Hepatocyte (in vitro differentiated cells): ENCODE measurements at regions not wholly inside any gene's neighbourhood (a gene's known extent, or its start where the extent isn't known, plus 50 kb on each side); places are given as distances from the start of the nearest gene placed in this dataset.
A peak's percentile ranks its signal among the peaks of the same experiment; 100 is the strongest.

ENCODE experiments used
- DNase-seq: peaks from one replicate; pipeline ENCODE4 v3.0.0-alpha.2; 2016; ENCODE audit warnings: low spot score
- H2AFZ ChIP-seq: fragments of 200-600 bp; sonication (generic); 2 replicates; pipeline ENCODE4 v1.6.0; 2016; ENCODE audit warnings: antibody characterized with exemption, mild to moderate bottlenecking
- H3K27ac ChIP-seq: fragments of 200-600 bp; sonication (generic); 2 replicates; pipeline ENCODE4 v1.5.1; 2016; ENCODE audit warnings: mild to moderate bottlenecking
- H3K27me3 ChIP-seq: fragments of 200-600 bp; sonication (generic); 2 replicates; pipeline ENCODE4 v1.6.1; 2016
- H3K36me3 ChIP-seq: fragments of 200-600 bp; sonication (generic); replicated peaks from 2 replicates; pipeline ENCODE4 v1.5.1; 2016; ENCODE audit warnings: low read depth; ENCODE audit not compliant: insufficient read depth
- H3K4me1 ChIP-seq: fragments of 200-600 bp; sonication (generic); 2 replicates; pipeline ENCODE4 v1.5.1; 2016; ENCODE audit warnings: mild to moderate bottlenecking, moderate library complexity; ENCODE audit not compliant: insufficient read depth
- H3K4me2 ChIP-seq: fragments of 200-600 bp; sonication (generic); 2 replicates; pipeline ENCODE4 v1.6.0; 2016
- H3K4me3 ChIP-seq: fragments of 200-600 bp; sonication (generic); 2 replicates; pipeline ENCODE4 v1.5.1; 2016; ENCODE audit warnings: mild to moderate bottlenecking
- H3K79me2 ChIP-seq: fragments of 200-600 bp; sonication (generic); 2 replicates; pipeline ENCODE4 v1.6.0; 2017; ENCODE audit warnings: mild to moderate bottlenecking
- H3K9me2 ChIP-seq: fragments of 200-600 bp; sonication (generic); replicated peaks from 2 replicates; pipeline ENCODE4 v1.6.0; 2017; ENCODE audit warnings: mild to moderate bottlenecking; ENCODE audit not compliant: insufficient read depth
- H3K9me3 ChIP-seq: fragments of 200-600 bp; sonication (generic); 2 replicates; pipeline ENCODE4 v1.5.1; 2016; ENCODE audit warnings: low read depth, mild to moderate bottlenecking
- H4K20me1 ChIP-seq: fragments of 200-600 bp; sonication (generic); 2 replicates; pipeline ENCODE4 v1.6.0; 2016; ENCODE audit warnings: mild to moderate bottlenecking; ENCODE audit not compliant: insufficient read depth, poor library complexity, severe bottlenecking
- CTCF ChIP-seq: fragments of 200-600 bp; sonication (generic); IDR thresholded peaks from 2 replicates; pipeline ENCODE4 v1.5.1; 2016; ENCODE audit warnings: antibody characterized with exemption, mild to moderate bottlenecking; ENCODE audit not compliant: poor library complexity
- EZH2 ChIP-seq: fragments of 200-600 bp; sonication (generic); IDR thresholded peaks from 2 replicates; pipeline ENCODE4 v1.6.1; 2016; ENCODE audit warnings: antibody characterized with exemption, mild to moderate bottlenecking, borderline replicate concordance
- EZH2phosphoT487 ChIP-seq: fragments of 200-600 bp; sonication (generic); IDR thresholded peaks from one replicate; pipeline ENCODE4 v1.6.1; 2018; ENCODE audit warnings: antibody characterized with exemption, mild to moderate bottlenecking, low read depth, moderate library complexity; ENCODE audit not compliant: unreplicated experiment, severe bottlenecking
- WGBS: methylation state at CpG from one replicate; pipeline ENCODE4 v1.1.6; 2016; ENCODE audit warnings: low lambda C conversion rate; ENCODE audit errors: missing lambda C conversion rate; 5-methylcytosine and 5-hydroxymethylcytosine counted together

DNA sequence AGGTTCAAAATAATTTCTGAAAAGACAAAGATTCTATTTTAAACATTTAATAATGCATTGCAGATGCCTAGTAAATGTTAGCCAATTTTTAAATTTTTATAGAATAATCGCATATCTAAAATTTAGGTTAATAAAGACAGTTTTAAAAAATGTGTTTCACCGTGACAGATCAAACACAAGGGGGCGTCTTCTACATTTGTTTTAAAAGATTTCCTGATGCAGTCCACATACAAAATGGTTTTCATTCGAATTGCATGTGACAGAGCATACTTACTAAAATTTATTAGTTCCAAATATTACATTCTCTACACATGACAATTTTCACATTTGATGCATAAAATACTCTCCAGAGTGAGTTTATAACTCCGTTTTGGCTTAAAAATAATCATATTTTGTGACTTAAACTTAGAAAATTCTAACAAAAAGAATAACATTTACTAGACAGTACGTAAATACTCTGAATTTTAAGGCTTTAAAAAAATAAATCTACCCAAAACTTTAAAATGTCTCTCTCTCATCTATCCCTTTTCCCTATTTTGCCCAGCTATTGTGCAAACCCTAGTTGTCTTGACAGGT is 75.5 kb downstream of the ADAMTS1 start:
- Histone ChIP-seq H3K27me3 (no peaks in the 10 kb centered on the region), H3K79me2 (no peaks in the 10 kb centered on the region), H3K27ac (no peak overlapping the region), H4K20me1 (no peaks in the 10 kb centered on the region), H2AFZ (no peak overlapping the region), H3K9me3 (no peaks in the 10 kb centered on the region), H3K4me3 (no peak overlapping the region), H3K4me1 (no peaks in the 10 kb centered on the region), H3K36me3 (no peaks in the 10 kb centered on the region), H3K9me2 (no peaks in the 10 kb centered on the region), H3K4me2 (no peak overlapping the region)
- 36% methylated on average over 6 of the region's 6 CpGs for WGBS
- DNase-seq: peak; percentile 71
- TF ChIP-seq CTCF (peak; percentile 77), EZH2phosphoT487 (no peak)

DNA sequence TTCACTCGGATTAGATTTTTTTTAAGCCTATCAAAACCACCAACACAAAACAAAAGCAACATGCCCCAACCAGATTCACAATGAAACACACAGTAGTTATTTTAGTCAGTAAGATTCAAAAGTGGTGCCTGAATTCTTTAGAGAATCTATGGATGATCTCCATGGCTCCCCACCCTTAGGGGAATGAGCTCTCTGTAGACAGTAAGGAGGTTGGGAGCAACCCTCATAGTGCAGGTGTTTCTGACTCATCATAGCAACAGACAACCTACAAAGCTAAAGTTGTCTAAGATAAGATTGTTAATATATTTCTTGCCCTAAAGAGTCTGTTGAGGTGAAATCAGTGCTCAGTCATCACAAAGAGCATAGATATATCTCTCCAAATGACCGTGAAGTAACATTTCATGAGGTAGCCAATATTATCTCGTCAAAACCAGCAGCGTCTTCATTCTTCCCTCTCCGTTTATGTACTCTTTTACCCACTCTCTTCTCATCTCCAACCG is 78.3 kb downstream of the ADAMTS1 start:
- TF ChIP-seq EZH2phosphoT487 (no peak), CTCF (no peak), EZH2 (no peak)
- WGBS: 88% methylated on average over 6 of the region's 6 CpGs
- H2AFZ ChIP-seq: no peak overlapping the region
- no peak overlapping the region for H3K27ac ChIP-seq
- no peak overlapping the region for H3K4me2 ChIP-seq
- peak; percentile 10 for DNase-seq
- no peaks in the 10 kb centered on the region for H3K36me3 ChIP-seq
- H3K4me3 ChIP-seq: no peak overlapping the region
- no peaks in the 10 kb centered on the region for H3K27me3 ChIP-seq
- no peaks in the 10 kb centered on the region for H4K20me1 ChIP-seq
- H3K9me2 ChIP-seq: no peaks in the 10 kb centered on the region
- H3K79me2 ChIP-seq: no peaks in the 10 kb centered on the region
- no peaks in the 10 kb centered on the region for H3K4me1 ChIP-seq
- H3K9me3 ChIP-seq: no peaks in the 10 kb centered on the region

GRCh38 chr21:26761174-26761915 is 83.9 kb downstream of the ADAMTS1 start:
- Histone ChIP-seq H3K9me3 (no peaks in the 10 kb centered on the region), H3K4me1 (no peaks in the 10 kb centered on the region), H2AFZ (no peak overlapping the region), H3K4me2 (no peak overlapping the region), H3K27ac (no peak overlapping the region), H3K79me2 (no peaks in the 10 kb centered on the region), H3K9me2 (no peaks in the 10 kb centered on the region), H3K36me3 (no peaks in the 10 kb centered on the region), H3K4me3 (no peak overlapping the region), H3K27me3 (no peaks in the 10 kb centered on the region), H4K20me1 (no peaks in the 10 kb centered on the region)
- no peak for DNase-seq
- 91% methylated on average over 8 of the region's 8 CpGs for WGBS
- TF ChIP-seq CTCF: no peak
- no peak for TF ChIP-seq EZH2phosphoT487
- TF ChIP-seq EZH2: no peak
